HT1080 (cell line): ENCODE measurements at regions not wholly inside any gene's neighbourhood (a gene's known extent, or its start where the extent isn't known, plus 50 kb on each side); places are given as distances from the start of the nearest gene placed in this dataset.
A peak's percentile ranks its signal among the peaks of the same experiment; 100 is the strongest.

ENCODE experiments used
- DNase-seq: peaks from one replicate; pipeline ENCODE4 v3.0.0-alpha.2; 2015; ENCODE audit warnings: low read depth

- no peak for DNase-seq
Observed at GRCh38 chr1:90650401-90650800, 66.7 kb downstream of the BARHL2 start.

- no peak for DNase-seq
Observed at GRCh38 chr1:90640325-90640724, 76.8 kb downstream of the BARHL2 start.

GRCh38 chr1:90622666-90623065, 94.4 kb downstream of the BARHL2 start:
- DNase-seq, result no peak

- DNase-seq, result no peak
Observed at GRCh38 chr1:90621986-90622385, 95.1 kb downstream of the BARHL2 start.

- peak; percentile 10 for DNase-seq
Observed at GRCh38 chr1:90616395-90616794, 100.7 kb downstream of the BARHL2 start.

- no peak for DNase-seq
Observed at GRCh38 chr1:90614872-90615271, 102.2 kb downstream of the BARHL2 start.

- DNase-seq, result no peak
Observed at GRCh38 chr1:90613371-90613770, 103.7 kb downstream of the BARHL2 start.

GRCh38 chr1:90612033-90612432, 105.1 kb downstream of the BARHL2 start:
- DNase-seq, result no peak

GRCh38 chr1:90607736-90608135, 109.4 kb downstream of the BARHL2 start:
- no peak for DNase-seq

GRCh38 chr1:90605070-90605469, 112.0 kb downstream of the BARHL2 start:
- no peak for DNase-seq

GRCh38 chr1:90593312-90593711, 123.8 kb downstream of the BARHL2 start:
- no peak for DNase-seq

GRCh38 chr1:90591970-90592356, 125.1 kb downstream of the BARHL2 start:
- no peak for DNase-seq

GRCh38 chr1:90591355-90591969, 125.6 kb downstream of the BARHL2 start:
- DNase-seq, result no peak

GRCh38 chr1:90580176-90580575, 136.9 kb downstream of the BARHL2 start:
- DNase-seq, result no peak

- DNase-seq, result peak; percentile 24
Observed at GRCh38 chr1:90579212-90579802, 137.8 kb downstream of the BARHL2 start.

- DNase-seq, result no peak
Observed at GRCh38 chr1:90574692-90575370, 142.3 kb downstream of the BARHL2 start.

GRCh38 chr1:90573736-90574135, 143.4 kb downstream of the BARHL2 start:
- DNase-seq, result no peak

GRCh38 chr1:90572446-90572845, 144.7 kb downstream of the BARHL2 start:
- no peak for DNase-seq

- DNase-seq, result no peak
Observed at GRCh38 chr1:90568436-90568835, 148.7 kb downstream of the BARHL2 start.

GRCh38 chr1:90564164-90564563, 152.9 kb downstream of the BARHL2 start:
- no peak for DNase-seq

GRCh38 chr1:90562892-90563291, 154.2 kb downstream of the BARHL2 start:
- DNase-seq, result no peak

- DNase-seq, result no peak
Observed at GRCh38 chr1:90561911-90562310, 155.2 kb downstream of the BARHL2 start.
